RCC 7860 (cell line): ENCODE measurements at regions not wholly inside any gene's neighbourhood (a gene's known extent, or its start where the extent isn't known, plus 50 kb on each side); places are given as distances from the start of the nearest gene placed in this dataset.

ENCODE experiments used
- DNase-seq: peaks from one replicate; pipeline ENCODE4 v3.0.0-alpha.2; 2015; ENCODE audit warnings: low spot score
- FAIRE-seq: peaks from 2 replicates; lab custom pipeline; 2012; peaks lifted over from hg19 to GRCh38; lab: Jason Lieb, UNC

DNA sequence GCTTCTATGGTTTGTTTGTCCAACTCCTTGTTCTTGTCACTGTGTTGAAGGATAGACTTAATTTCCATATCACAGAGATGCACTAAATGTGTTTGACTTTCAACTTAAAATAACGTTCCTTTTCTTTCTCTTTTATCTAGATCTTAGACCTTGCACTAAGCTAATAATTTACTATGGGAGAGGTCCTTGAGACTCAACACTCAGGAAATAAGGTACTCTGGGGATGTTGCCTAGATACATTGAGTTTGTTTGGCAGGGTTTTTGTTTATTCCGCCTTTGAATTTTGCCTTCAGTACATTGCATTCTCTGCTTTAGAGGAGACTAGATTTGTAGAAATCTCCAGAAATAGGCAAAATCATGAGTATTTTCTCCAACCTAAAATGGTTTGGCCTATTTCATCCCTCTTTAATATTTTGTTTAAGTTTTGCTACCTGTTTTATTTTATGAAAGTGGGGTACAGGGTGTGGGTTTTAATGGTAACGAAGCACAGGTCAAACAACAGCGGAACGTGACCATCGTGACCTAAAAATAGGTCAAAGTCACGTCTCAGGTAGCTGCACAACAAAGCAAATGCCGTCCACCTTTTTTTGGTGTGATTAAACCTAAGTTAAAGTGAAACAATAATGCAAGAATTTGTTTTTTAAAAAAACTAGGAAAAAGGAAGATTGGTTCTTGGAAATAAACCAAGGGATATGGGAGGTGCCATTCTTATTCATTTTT is 115.3 kb upstream of the CPSF6 start:
- DNase-seq (no peak), FAIRE-seq (no peak)

DNA sequence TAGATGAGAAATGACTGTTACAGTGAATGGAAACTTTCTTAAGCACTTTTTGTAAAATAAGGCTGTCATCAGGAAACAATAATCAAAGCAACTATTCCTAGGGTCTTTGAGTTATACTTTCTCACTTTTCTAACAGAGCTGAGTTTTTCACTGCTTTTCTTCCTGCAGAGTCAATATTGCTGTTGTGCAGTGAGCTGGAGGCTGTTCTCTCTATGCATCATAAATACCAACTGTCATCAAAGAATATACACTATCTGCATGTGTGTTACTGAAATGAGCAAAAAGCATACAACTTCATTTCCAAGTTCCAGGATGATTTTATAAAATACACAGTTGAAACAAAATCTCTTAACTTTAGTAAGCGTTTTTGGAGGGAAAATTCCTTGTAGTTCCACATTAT is 110.4 kb upstream of the CPSF6 start:
- DNase-seq (no peak), FAIRE-seq (no peak)

DNA sequence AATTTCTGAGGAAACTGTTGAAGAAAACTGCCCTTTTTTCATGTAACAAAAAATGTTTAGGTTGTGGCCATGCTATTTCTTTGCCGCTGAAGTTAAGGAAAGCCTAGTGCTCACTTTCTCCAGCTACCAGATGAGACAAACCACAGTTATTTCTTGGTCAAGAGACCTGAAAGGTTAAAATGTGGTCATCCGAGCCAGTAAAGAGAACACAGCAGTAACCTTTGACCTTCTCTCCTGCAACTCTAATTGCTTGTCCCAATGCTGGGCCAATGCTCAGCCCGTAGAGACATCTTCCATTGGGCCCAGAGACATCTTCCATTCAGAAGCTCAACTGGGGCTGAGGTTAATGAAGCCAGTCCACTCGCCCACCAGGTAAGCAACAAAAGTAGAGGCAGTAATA is 109.8 kb upstream of the CPSF6 start:
- no peak for DNase-seq
- FAIRE-seq = no peak

DNA sequence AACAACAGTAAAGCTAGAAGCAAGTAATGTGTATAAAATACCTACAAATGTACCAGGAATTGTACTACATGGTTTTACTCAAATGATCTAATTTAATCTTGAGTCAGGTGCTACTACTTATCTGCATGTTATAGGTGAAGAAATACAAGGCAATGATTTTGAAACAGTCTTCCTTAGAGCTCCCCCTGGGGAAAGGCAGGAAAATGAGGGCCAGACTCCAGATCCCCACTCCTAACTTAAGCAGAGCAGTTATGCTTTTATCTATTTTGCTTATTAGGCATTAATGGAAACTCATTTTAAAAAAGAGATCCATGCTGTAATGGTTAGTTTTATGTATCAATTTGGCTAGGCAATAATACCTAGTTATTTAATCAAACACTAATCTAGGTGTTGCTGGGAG is 109.3 kb upstream of the CPSF6 start:
- no peak for DNase-seq
- FAIRE-seq = no peak

DNA sequence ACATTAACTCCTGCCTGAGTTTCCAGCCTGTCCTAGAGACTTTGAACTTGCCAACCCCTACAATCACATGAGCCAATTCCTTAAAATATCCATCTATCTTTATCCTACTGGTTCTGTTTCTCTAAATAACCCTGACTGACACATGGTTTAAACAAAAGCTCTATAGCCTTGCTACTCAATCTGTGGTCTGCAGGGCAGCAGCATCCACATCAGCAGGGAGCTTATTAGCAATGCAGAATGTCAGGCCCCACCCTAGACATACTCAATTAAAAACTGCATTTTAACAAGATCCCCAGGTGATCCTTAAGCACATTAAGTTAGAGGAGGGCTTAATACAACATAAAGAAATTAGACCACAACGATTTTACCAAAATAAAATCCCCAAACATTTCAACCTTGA is 108.3 kb upstream of the CPSF6 start:
- no peak for FAIRE-seq
- DNase-seq = no peak

DNA sequence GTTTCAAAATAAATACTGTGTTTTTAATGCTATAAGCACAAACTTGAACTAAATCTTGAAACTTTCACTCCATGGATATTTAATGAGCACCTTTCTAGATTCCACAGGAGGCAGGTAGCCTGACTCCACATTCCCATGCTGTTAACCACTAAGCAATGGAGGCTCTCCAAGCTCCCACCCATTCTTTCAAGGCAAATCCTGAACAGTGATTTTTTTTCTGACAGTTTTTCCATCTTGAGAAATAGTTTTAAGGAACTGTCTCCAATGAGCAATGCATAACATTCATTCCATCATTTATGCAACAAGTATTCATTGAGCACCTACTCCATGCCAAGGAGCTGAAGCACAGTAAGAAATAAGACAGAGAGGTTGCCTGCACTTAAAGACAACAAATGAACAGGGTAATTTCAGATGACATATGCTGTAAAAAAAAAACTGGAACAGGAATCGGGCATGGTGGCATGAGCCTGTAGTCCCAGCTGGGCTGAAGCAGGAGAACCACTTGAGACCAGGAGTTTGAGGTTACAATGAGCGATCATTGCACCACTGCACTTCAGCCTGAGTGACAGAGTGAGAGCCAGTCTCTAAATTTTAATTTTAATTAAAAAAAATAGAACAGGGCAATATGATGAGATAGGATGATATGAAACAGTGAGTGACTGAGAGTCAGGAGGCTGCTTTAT is 102.3 kb upstream of the CPSF6 start:
- DNase-seq = no peak
- FAIRE-seq = no peak

DNA sequence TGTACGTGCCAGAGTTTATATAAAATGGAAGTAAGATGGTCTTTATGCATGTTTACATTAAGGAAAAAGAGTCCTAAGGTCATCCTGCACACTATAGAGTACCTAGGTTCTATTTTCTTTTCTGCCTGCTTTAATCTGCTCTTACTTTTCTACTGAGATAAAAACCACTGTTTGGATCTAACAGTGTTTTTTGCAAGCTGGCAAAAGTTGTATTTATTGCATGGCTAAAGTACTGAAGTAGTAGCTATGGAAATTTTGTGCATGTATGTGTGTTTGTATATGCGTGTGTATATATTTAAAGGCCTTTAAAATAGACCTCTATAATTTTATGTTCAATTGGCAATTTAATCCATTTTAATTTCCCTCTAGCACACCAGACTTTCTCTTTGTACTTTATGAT is 98.3 kb upstream of the CPSF6 start:
- no peak for DNase-seq
- FAIRE-seq = no peak

DNA sequence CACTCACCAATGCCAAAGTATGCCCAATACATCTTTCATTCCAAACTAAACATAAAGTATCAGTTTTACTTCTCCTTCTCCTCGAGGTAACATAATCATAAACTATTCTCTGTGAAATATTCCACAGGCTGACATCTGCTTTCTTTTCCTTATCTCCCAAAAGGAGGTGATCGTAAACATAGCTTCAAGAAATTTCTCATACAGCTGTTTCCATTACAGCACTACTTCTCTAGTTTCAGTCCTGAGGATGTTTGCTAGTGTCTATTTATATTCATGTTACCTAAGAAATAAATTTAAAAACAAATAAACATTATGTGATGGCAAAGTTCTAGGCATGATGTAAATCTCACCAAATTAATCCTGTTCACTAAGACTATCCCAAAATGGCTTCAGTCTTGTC is 90.1 kb upstream of the CPSF6 start:
- FAIRE-seq (no peak), DNase-seq (no peak)

DNA sequence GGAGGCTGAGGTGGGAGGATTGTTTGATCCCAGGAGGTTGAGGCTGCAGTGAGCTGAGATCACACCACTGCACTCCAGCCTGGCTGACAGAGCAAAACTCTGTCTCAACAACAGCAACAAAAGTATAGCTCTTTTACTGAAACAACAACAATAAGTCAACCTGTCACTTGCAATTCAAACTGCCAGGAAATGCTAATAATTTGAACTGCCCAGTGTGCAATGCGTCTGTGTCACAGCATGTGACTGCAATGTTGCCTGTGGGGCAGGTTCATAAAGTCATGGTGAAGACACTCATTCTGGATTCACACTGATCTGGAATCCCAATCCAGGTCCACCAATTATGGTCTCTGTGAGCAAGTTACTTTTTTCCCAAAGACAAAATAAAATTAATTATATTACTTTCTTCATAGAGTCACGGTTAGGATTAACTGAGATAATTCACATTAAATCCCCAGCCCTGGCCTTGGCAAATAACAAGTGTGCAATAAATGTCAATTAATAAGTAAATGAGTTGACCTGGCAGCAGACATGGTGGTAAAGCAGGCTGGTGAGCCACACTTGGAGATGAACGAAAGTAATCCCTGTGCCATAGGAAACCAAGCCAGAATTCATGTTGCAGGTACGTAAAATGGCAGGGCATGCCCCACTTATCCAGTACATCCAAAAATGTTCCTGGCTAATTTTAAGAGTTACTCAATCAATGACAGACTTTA is 89.1 kb upstream of the CPSF6 start:
- FAIRE-seq = no peak

DNA sequence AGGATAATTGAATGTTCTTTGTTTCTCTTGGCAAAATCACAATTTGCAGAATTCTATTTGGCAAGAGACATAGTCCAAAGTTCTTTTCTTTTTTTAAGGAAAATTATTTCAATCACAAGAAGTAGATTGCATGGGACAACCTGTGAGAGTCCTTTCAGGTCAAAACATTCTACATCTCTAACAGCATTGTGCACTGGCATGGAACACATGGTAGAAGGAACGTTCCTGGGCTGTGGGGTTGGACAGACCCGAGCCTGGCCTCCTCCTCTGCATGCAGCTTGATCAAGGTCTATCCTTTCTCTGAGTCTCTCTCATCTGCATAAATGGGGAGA is 88.6 kb upstream of the CPSF6 start:
- FAIRE-seq (no peak), DNase-seq (no peak)

More for the DNA sequence above, 89.1 kb upstream of the CPSF6 start:
- DNase-seq = no peak

DNA sequence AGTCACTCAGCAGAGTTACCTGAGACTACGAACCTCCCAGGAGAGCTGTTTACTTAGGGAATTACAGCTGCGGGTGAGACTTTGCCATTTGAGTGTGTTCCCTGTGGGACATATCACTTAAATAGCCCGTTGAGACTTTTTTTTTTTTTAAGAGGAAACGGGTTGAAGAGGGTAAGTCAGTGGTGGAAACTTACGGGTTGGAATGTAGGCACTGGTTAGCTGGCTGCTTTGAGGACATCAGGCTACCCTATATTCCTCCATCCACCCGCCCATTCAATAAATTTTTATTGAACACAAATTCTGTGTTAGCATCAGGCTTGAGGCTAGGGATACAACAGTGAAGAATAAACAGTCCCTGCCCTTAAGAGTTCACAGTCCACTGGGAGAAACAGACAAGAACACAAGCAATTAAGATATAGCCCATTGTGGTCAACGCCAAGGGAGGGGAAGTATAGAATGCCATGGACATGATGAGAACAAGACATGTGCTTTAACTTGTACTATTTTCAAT is 88.1 kb upstream of the CPSF6 start:
- FAIRE-seq (no peak), DNase-seq (no peak)

DNA sequence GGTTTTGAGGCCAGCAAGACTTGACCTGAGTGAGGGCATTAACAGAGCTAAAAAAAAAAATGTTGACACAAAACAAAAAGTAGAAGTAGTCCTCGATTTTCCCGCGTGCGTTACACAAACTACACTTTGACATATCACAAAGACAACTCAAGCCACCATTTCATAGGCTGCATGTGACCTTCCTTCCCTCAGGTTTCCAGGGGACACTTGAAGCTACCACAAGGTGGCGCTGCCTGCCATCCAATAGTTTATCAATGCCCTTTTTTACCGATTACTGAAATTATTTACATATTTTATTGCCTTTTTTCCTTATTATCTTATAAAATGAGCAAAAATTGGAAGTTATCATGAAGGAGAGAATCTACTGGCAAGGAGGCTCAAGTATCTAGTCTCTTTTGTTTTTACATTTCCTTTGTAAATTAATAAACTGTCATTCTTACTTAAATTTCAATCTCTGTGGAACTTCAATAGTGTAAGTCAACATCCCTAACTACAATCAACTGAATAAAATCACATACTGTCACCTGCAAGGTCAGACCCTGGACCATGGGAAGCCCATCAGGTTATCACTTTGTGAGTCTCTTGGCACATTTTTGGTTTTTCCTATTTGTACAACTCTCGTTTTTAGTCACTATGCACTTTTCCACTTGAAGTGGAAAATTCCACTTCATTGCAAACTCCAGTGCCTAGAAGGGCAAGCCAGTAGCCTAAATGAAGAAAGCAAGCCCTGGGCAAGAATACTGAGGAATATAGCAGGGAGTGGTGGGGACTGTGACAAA is 84.6 kb upstream of the CPSF6 start:
- FAIRE-seq (no peak), DNase-seq (peak; percentile 36)

DNA sequence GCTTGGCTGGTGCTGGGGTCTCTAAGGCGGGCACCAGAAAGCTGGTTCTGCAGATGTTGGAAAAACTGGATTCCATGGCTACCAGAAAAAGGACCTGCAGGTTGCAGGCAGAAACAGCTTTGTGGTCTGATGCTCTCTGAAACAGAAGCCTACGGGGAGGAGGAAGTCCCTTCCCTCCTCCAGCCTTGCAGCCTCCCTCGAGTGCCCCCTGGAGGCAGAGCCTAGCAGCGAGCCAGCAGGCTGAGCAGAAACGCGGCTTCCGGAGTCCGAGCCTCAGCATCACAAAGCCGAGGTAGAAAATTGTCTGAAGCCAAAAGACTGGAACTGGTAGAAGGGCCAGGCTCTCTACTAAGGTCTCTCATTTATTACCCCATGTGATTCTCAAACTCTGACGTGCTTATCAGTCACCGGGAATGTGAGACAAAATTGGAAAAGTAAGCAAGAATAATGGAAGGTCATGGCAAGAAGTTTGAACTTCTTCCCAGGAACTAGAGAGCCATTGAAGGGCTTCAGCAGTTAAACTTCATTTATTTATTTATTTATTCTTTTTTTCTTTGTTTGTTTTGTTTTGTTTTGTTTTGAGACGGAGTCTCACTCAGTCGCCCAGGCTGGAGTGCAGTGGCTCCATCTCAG is 82.2 kb upstream of the CPSF6 start:
- DNase-seq (peak; percentile 56), FAIRE-seq (no peak)

DNA sequence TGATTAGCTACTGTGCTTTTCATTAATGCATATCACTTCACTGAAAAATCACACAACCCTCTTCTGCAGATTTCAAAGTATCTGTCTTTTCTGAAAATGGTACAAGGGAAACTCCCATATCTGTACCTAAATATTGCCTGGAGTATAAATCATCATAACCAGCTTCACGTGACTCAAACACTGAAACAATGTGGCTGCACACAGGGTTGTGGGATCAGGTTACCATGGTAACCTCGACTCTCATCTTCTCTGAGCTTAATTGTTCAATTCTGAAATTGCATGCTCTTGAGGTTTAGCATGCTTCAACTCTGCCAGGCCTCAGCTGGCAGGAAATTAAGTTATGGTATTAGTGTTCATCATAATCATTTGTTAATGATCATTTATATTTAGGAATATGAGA is 77.5 kb upstream of the CPSF6 start:
- DNase-seq = no peak
- FAIRE-seq = no peak

DNA sequence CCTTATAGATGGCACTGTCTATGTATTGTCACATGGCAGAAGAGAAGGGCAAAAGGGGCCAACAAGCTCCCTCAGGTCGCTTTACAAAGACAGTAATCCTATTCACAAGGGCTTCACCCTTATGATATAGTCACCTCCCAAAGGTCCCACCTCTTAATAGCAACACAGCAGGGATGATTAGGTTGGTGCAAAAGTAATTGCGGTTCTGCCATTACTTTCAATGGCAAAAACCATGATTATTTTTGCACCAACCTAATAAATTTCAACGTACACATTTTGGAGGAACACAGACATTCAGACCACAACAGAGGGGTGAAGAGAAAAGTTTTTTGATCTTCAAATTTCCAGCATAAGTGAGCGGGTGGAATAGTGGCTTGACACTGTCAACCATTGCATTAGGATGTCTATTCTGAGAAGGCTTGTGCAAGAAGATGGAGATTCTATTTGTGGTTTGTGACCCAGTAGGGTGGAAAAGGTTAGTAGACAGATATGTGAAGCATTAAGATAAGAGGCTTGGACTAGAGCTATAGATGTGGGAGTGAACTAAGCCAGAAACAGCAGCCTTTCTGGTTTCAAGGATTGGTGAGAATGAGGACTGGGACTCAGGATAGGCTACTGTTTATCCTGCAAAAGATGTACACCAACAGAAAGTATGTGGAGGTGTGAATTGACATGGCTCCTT is 75.5 kb upstream of the CPSF6 start:
- DNase-seq (no peak), FAIRE-seq (no peak)

DNA sequence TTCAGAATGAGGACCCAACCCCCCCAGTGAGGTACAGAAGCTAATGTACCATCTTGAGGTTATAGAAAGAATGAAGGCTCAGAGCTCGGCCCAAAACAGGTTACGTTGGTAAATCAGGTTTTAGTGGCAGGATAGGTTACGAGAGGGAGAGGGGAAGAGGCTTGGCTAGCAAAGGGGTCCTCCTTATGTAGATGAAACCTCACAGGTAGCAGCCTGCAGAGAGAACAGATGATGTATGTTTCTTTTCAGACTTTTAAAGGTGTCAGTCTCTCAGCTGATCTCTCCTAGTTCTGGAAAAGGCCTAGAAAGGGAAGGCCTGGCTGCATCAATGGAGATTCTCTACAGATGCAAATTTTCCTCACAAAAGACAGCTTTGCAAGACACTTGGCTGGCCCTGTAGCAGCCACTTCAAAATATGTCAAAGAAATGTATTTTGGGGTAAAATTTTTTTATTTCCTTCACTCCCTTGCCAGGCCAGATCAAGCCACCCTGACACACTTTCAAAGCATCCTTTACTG is 71.7 kb upstream of the CPSF6 start:
- DNase-seq (no peak), FAIRE-seq (no peak)

DNA sequence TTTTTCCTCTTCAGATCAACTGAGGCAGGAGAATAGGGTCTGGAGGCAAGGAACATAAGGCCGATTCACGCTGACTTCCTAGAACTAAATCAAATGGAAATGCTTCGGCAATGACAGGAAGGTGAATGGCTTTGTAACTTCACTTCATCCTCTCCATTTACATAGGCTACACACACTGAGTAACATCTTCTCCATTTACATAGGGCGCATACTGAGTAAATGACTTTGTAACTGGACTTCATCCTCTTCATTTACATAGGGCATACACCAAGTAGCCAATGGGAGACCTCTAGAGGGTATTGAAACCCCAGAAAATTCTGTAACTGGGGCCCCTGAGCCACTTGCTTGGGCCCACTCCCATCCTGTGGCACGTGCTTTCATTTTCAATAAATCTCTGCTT is 71.0 kb upstream of the CPSF6 start:
- DNase-seq (no peak), FAIRE-seq (no peak)

DNA sequence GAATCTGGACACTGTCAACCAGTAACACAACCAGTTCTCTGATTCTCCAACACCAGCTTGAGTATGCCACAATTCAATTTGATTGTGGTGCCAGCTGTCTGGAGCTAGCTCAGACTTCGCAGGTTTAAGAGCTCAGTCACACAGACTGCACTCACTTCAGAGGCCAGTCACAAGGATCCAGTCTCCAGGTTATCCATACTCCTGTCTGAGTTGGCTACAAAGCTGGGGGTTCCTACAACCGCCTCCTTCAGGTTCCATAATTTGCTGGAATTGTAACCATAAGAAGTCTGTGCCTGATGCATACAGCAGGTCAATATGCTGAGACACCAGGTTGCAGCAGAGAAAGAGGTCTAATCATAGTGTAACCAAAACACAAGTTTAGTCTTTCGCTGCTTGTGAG is 70.5 kb upstream of the CPSF6 start:
- FAIRE-seq = no peak
- no peak for DNase-seq

DNA sequence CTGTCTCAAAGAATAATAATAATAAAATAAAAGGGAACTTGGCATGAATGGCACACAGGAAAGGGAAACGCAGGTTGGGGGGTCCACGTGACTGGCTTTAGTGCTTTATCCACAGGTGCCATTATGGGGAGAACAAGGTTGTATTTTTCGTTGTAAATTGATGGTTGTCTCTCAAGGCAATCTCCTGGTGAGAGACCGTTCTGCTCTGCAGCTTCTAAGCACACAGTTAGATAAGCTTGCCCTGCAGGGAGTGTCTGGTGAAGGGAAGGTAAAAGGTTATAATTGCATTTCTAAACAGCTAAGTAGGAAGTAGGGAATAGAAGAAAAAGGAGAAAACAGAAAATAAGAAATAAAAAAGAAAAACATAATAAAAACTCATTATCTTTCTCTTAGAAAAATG is 69.1 kb upstream of the CPSF6 start:
- no peak for DNase-seq
- no peak for FAIRE-seq

DNA sequence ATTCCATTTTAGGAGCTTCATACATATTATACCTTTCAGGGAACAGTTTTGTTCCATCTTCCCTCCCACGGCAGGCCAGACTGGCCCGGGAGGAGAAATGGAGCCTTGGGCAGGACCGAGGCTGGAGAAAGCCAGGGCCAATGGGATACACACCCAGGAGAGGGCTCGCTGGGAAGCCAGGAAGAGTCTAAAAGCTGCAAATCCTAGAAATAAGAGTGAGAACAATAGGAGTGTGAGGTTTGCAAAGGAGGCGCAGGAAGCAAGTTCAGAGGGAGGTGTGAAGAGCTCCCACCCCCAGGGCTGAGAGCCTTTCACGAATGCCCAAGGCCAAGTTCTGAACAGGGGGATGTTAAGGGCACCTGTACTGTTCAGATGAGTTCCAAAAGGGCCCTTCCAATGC is 67.5 kb upstream of the CPSF6 start:
- FAIRE-seq = no peak
- DNase-seq = no peak
